HL-60 (cell line): ENCODE measurements at regions not wholly inside any gene's neighbourhood (a gene's known extent, or its start where the extent isn't known, plus 50 kb on each side); places are given as distances from the start of the nearest gene placed in this dataset.

Experiments
- DNase-seq, 2 experiments: peaks; one replicate each; pipeline ENCODE4 v3.0.0-alpha.2; 2010 to 2020; ENCODE audit warnings: low read depth in 1 of 2, low spot score in 1 of 2
- H3K27ac ChIP-seq: fragments of 250-450 bp; sonication (Bioruptor Pico); replicated peaks from 2 replicates; pipeline ENCODE4 v1.5.1; 2020; ENCODE audit warnings: mild to moderate bottlenecking, moderate library complexity
- H3K27me3 ChIP-seq: fragments of 250-450 bp; sonication (Bioruptor Pico); 2 replicates; pipeline ENCODE4 v1.5.1; 2021; ENCODE audit warnings: mild to moderate bottlenecking, moderate library complexity; ENCODE audit not compliant: insufficient read depth, poor library complexity, severe bottlenecking
- H3K4me3 ChIP-seq: replicated peaks from 2 replicates; pipeline ENCODE4 v1.5.1; 2011; ENCODE audit warnings: mild to moderate bottlenecking, control low read depth, low read length; ENCODE audit not compliant: insufficient read depth
- CTCF ChIP-seq: IDR thresholded peaks from one replicate; pipeline ENCODE4 v1.5.1; 2011; ENCODE audit warnings: low read length, control low read depth, inconsistent platforms; ENCODE audit not compliant: insufficient read depth
- GABPA ChIP-seq: IDR thresholded peaks from 2 replicates; pipeline ENCODE4 v1.6.1; 2012; ENCODE audit warnings: low read depth
- POLR2AphosphoS5 ChIP-seq: IDR thresholded peaks from 2 replicates; pipeline ENCODE4 v1.6.1; 2012; ENCODE audit warnings: low read depth
- SPI1 ChIP-seq: IDR thresholded peaks from 2 replicates; pipeline ENCODE4 v1.6.1; 2012; ENCODE audit warnings: low read depth, mild to moderate bottlenecking, borderline replicate concordance
- TF ChIP-seq, protein P1 (sequence below): IDR thresholded peaks from 2 replicates; pipeline ENCODE4 v1.6.1; 2012; ENCODE audit warnings: low read depth; ENCODE audit not compliant: insufficient replicate concordance

DNA sequence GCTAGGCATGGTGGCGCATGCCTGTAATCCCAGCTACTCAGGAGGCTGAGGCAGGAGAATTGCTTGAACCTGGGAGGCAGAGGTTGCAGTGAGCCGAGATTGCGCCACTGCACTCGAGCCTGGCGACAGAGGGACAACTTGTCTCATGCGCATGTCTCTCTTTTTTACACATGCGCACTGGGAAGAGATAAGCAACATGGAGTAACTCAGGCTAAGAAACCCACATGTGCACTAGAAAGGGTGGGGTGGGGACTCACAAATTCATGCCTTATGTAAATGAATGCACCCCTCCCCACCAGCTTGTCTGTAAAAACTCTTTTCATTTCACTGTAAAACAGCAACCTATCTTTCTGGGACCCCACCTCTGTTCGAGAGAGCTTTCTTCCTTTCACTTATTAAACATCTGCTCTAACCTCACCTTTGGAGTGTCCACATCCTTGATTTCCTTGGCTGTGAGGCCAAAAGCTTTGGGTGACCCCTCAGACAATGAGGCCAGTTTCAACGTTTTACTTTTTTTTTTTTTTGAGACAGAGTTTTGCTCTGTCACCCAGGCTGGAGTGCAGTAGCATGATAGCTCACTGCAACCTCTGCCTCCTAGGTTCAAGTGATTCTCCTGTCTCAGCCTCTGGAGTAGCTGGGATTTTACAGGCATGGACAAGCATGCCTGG is 91.6 kb upstream of the RMP24 start:
- Histone ChIP-seq H3K4me3 (no peak overlapping the region), H3K27ac (no peak overlapping the region), H3K27me3 (no peaks in the 10 kb centered on the region)
- DNase-seq = no peak
- TF ChIP-seq CTCF = no peak
- TF ChIP-seq POLR2AphosphoS5 = no peak
- no peak for TF ChIP-seq SPI1
- TF ChIP-seq GABPA = no peak
- TF ChIP-seq, protein P1, sequence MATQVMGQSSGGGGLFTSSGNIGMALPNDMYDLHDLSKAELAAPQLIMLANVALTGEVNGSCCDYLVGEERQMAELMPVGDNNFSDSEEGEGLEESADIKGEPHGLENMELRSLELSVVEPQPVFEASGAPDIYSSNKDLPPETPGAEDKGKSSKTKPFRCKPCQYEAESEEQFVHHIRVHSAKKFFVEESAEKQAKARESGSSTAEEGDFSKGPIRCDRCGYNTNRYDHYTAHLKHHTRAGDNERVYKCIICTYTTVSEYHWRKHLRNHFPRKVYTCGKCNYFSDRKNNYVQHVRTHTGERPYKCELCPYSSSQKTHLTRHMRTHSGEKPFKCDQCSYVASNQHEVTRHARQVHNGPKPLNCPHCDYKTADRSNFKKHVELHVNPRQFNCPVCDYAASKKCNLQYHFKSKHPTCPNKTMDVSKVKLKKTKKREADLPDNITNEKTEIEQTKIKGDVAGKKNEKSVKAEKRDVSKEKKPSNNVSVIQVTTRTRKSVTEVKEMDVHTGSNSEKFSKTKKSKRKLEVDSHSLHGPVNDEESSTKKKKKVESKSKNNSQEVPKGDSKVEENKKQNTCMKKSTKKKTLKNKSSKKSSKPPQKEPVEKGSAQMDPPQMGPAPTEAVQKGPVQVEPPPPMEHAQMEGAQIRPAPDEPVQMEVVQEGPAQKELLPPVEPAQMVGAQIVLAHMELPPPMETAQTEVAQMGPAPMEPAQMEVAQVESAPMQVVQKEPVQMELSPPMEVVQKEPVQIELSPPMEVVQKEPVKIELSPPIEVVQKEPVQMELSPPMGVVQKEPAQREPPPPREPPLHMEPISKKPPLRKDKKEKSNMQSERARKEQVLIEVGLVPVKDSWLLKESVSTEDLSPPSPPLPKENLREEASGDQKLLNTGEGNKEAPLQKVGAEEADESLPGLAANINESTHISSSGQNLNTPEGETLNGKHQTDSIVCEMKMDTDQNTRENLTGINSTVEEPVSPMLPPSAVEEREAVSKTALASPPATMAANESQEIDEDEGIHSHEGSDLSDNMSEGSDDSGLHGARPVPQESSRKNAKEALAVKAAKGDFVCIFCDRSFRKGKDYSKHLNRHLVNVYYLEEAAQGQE = no peak

DNA sequence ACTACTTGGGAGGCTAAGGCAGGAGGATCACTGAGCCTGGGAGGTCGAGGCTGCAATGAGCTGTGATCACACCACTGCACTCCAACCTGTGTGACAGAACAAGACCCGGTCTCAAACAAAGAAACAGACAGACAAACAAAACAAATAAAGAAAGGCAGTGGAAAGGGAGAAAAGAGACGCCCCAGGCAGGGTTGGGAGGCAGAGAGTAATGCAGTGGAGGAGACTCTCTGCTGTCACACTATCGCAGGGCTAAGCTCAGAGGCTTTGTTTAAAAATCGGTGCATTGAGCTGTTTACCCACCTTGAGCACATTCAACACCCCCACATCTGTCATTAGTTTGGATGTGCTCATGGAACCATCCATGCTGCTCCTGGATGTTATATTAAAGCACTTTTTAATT is 84.2 kb upstream of the RMP24 start:
- TF ChIP-seq, protein P1 = no peak
- TF ChIP-seq CTCF = no peak
- no peak for TF ChIP-seq GABPA
- no peak for TF ChIP-seq SPI1
- TF ChIP-seq POLR2AphosphoS5 = no peak
- DNase-seq = no peak
- H3K27me3 ChIP-seq = no peaks in the 10 kb centered on the region
- no peak overlapping the region for H3K27ac ChIP-seq
- H3K4me3 ChIP-seq = no peak overlapping the region

DNA sequence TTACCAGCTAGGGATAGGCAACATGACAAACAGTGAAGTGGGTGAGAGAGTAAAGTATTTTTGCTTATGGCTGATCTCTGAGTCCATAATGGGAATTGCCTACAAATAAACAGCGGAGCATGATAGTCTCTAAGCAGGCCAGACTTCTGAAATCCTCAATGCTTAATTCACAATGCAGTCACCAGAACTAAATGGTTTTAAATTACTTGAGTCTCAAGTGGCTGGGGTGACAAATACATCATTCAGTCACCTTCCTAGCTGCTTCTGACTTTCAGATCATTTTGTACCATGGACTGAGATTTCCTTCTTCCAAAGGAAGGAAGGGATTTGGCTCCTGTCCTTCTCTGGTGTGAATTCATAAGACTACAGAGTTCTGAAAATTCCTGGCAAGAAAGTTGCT is 82.8 kb upstream of the RMP24 start:
- no peaks in the 10 kb centered on the region for H3K27me3 ChIP-seq

More for the DNA sequence above, 82.8 kb upstream of the RMP24 start:
- Histone ChIP-seq H3K4me3 (no peak overlapping the region), H3K27ac (no peak overlapping the region)
- no peak for TF ChIP-seq GABPA
- TF ChIP-seq SPI1 = no peak
- TF ChIP-seq, protein P1 = no peak
- no peak for TF ChIP-seq CTCF
- no peak for TF ChIP-seq POLR2AphosphoS5
- no peak for DNase-seq
